NCI-H1417 (cell line): ENCODE measurements at regions not wholly inside any gene's neighbourhood (a gene's known extent, or its start where the extent isn't known, plus 50 kb on each side); places are given as distances from the start of the nearest gene placed in this dataset.
"Not testable (repeated sequence)": the region's sequence is repeated elsewhere in the genome, so short reads cannot be mapped to it uniquely, and the experiment has no call there.

Source experiments
- DNase-seq, 3 experiments: peaks; one replicate each; lab custom pipeline; 2025; lab: John Stamatoyannopoulos, UW

DNA sequence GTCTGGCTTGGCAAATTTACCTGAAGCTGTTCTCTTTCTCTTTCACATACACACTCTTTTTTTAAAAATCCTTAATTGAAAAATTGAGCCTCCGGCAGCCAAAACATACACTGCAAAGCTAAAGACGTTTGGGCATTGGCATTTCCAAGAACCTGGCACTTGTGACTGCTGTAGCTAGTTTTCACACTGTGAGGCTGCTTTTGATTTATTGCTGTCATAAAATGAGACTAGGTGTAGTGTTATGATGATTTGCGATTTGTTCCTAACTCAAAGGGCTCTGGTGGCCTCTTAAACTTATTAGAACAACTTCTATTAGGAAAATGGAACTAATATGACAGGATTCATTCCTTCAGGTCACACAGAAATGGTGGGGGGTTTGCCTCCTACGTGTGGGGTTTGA, 377.1 kb upstream of the FAR2 start:
- DNase-seq, result peak in 1 of 3 experiments; percentile 40

GRCh38 chr12:28775556-28775955, 373.5 kb upstream of the FAR2 start:
- DNase-seq, result no peak

DNA sequence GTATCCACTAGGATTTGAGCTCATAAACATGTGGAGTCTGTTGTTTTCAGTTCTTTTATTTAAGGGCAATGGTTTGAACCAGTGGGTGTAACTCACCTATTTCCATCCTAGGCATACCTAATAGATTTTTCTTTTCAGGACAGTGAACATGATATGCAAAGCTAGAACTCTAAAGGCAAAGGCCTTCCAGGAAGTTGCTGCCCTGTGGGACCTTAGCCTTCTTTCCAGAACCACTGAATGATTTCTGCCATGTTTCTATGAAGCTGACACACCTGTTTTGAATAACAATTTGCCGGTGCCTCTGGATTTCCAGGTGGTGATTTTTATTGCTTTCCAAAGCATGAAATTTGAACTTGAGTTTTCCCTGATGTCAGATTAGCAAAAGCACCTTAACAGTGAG, 372.9 kb upstream of the FAR2 start:
- peak in 2 of 3 experiments; percentile 21 to 24 for DNase-seq

GRCh38 chr12:28776913-28777422, 372.1 kb upstream of the FAR2 start:
- DNase-seq, result peak; percentile 15 to 78 (median 39)

DNA sequence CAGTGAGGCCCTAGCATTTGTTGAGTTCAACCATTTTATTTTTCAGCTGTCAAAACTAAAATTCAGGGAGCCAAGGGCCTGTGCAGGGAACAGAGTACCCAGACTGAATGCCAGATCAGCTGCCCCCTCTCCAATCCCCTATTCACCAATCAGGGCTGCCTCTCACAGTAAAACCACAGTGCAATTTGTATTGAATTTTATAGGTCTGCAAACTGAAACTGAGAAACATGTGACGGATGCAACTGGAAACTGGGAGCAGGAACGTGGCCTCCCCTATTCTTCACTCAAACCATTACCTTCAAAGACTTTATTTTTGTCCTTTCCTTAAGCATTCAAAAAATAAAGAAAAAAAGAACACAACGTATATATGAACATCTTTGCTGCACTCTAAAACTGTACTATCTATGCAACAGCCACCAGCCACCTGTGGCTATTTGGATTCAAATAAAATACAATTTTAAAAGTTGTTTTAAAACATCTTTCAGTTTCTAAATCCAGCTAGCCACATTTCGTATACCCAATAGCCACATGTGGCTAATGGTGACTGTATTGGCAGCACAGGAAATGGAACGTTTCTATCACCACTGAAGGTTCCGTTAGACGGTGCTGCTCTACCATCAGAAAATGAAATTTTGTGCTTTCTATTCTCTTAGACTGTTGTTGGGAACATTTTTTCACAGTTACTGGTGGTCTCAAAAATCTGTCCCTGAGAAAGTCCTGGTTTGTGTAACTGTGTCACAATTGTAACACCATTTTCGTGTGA, 371.3 kb upstream of the FAR2 start:
- peak in 1 of 3 experiments; percentile 32 for DNase-seq

GRCh38 chr12:28780096-28780495, 369.0 kb upstream of the FAR2 start:
- no peak for DNase-seq

DNA sequence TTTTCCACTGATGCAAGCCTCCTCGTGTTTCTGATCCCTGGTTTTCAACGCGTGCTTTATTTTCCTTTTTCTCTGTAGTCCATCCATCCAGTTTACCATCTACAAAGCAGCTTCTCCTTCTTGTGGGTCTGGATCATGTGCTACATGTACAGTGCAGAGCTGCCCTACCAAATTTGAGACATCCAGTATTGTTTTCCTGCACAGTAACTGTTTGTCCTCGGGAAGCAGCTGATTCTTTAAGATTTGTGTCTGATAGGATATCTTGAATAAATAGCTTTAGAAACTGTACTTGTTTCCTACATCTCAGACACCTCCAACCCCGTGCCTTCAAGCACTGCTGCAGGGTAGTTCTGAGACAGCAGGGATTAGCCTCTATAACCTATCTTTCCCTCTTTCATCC, 368.1 kb upstream of the FAR2 start:
- no peak for DNase-seq

GRCh38 chr12:28781671-28782652, 367.1 kb upstream of the FAR2 start:
- no peak for DNase-seq

DNA sequence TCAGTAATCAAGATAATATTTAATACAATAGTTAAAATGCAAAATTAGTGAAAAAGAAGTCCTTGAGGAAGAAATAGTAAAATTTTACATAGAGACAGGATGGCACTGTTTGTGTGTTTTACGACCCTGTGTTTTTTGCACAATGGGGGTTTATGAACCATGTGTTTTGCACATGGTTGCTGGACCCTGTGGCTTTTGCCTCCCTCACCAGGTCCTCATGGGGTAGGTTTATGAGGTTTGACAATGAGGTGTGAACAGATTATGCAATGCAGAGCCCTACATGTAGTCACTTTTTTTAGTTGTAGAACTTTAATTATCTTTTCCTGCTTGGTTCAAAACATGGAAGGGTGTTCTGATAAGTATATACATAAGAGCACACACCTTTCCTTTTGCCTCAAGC, 366.3 kb upstream of the FAR2 start:
- no peak for DNase-seq

DNA sequence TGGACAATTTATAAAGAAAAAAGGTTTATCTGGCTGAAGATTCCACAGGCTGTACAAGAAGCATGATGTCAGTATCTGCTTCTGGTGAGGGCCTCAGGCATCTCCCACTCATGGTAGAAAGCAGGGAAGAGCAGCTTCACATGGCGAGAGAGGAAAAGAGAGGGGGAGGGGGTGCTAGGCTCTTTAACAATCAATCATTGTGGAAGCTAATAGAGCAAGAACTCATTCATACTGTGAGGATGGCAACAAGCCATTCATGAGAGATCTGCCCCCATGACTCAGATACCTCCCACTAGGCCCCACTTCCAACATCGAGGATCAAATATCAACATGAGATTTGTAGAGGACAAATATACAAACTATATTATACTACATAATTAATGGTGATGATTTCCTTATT, 361.9 kb upstream of the FAR2 start:
- peak in 1 of 3 experiments; percentile 37 for DNase-seq

- not testable (repeated sequence) for DNase-seq
Observed at GRCh38 chr12:28788256-28788655, 360.8 kb upstream of the FAR2 start.

DNA sequence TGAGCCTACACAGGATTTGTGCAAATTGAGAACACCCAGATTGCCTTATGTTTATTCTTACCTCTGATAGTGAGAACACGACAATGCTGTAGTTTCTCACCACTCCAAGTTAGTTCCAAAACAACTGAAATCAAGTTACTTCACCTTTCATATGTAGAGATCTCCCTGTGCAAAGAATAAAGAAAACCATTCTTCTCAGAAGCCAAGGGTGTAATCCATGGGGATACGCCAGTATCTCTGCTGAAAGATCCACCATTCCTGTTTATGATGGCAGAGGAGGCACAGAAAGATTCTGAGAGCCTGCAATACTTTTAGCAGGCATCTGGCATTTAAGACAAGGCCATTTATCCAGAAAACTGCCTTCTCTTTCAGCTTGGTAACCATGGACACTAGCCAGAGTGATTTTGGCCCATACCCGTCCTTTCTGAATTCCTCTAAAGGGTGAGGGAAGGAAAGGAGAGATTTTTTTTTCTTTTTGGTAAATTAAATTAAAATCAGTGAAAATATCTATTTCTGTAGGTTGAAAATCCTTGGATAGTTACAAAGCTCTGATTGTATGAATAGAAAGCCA, 355.4 kb upstream of the FAR2 start:
- DNase-seq, result no peak

DNA sequence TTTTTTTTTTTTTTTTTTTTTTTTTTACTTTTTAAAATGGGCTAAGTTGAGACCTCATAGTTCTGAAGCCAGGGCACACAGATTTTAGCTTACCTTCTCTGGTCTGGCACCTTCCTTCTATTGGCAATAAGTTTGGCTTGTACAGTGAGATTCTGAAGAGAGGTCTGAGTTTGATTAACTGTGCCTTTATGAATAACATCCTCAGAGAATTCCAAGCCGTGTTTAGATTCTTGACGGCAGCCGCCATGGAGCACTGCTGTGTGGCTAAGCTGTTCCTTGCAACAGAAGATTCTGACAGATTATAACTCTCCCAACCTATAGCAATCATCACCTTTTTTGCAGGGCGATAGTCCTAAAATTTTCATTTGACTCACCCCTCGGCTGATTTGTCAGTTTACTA, 354.9 kb upstream of the FAR2 start:
- DNase-seq, result no peak

GRCh38 chr12:28794786-28795185, 354.3 kb upstream of the FAR2 start:
- no peak for DNase-seq

GRCh38 chr12:28795311-28795710, 353.8 kb upstream of the FAR2 start:
- DNase-seq, result no peak

DNA sequence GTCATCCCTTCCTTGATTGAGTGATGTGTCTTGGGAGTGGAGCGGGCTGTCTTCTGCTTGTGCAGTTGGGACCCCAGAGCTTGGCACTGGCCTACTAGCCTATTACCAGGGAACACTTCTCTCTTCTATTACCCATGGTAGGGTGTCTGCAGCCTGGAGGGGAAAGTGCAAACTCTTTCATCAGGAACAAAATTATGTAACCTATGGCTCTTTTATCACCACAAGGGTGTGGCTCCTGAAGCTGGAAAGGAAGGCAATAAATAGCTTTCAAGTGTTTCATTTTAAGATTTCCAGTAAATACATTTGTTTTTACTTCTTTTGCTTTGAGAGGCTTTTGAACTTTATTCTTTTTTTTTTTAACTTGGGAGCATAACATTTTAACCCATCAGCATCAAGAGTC, 349.7 kb upstream of the FAR2 start:
- no peak for DNase-seq

- no peak for DNase-seq
Observed at GRCh38 chr12:28800129-28800528, 348.9 kb upstream of the FAR2 start.

GRCh38 chr12:28802706-28803438, 346.2 kb upstream of the FAR2 start:
- DNase-seq, result no peak

DNA sequence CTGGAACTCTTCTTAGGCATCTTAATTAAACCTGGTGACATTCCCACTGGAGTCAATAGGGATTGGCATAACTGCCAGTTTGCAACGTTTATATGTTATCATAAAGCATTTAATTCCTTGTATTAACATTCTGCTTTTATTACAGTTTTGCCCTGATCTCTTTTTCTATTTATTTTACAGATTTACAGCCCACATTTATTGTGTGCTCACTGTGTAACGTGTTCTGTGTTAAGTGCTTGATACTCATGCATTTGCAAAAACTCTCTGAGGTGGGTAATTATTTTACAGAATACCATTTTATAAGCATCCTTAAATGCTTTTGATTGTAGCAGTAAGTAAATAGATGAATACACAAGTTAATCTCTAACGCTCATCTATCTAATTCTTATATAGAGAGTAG, 341.5 kb upstream of the FAR2 start:
- no peak for DNase-seq

- DNase-seq, result no peak
Observed at GRCh38 chr12:28811457-28811856, 337.6 kb upstream of the FAR2 start.

GRCh38 chr12:28814246-28814645, 334.8 kb upstream of the FAR2 start:
- DNase-seq, result no peak

- no peak for DNase-seq
Observed at GRCh38 chr12:28817524-28817923, 331.6 kb upstream of the FAR2 start.
